OCI-LY7 (cell line): ENCODE measurements at regions not wholly inside any gene's neighbourhood (a gene's known extent, or its start where the extent isn't known, plus 50 kb on each side); places are given as distances from the start of the nearest gene placed in this dataset.

Experiments used
- BruUV-seq: library from RNA; stranded (reverse); fragments of 400-500 nt; replicated peaks from 2 replicates; lab custom pipeline; 2021; lab: Mats Ljungman, UMichigan
- CTCF ChIA-PET: fragments of 300-600 bp; sonication (Branson Sonifier 250); formaldehyde crosslinking; loops from one replicate; lab custom pipeline; 2022; ENCODE audit warnings: antibody characterized with exemption; ENCODE audit not compliant: unreplicated experiment; lab: Charles Lee
- POLR2A ChIA-PET: fragments of 300-600 bp; sonication (Branson Sonifier 250); formaldehyde crosslinking; loops from one replicate; lab custom pipeline; 2022; ENCODE audit warnings: antibody characterized with exemption; lab: Charles Lee
- DNase-seq: peaks from one replicate; pipeline ENCODE4 v3.0.0-alpha.2; 2015; ENCODE audit warnings: low spot score
- H2AFZ ChIP-seq: fragments of 200-600 bp; sonication (generic), shearing (Covaris generic); 2 replicates; pipeline ENCODE4 v1.6.1; 2014; ENCODE audit warnings: mild to moderate bottlenecking, antibody characterized with exemption, low read length, moderate library complexity
- H3K27ac ChIP-seq: fragments of 200-600 bp; sonication (generic); 2 replicates; pipeline ENCODE4 v1.5.1; 2014; ENCODE audit warnings: mixed run types, low read depth, mild to moderate bottlenecking, moderate library complexity, low read length, inconsistent platforms; ENCODE audit not compliant: poor library complexity, severe bottlenecking
- H3K36me3 ChIP-seq: fragments of 200-600 bp; sonication (generic); 2 replicates; pipeline ENCODE4 v1.6.1; 2014; ENCODE audit warnings: mild to moderate bottlenecking, antibody characterized with exemption, low read length, moderate library complexity, mixed read lengths; ENCODE audit not compliant: insufficient read depth
- H3K4me1 ChIP-seq: fragments of 200-600 bp; sonication (generic); 2 replicates; pipeline ENCODE4 v1.5.1; 2014; ENCODE audit warnings: mild to moderate bottlenecking, low read length; ENCODE audit not compliant: insufficient read depth, poor library complexity, severe bottlenecking
- H3K4me2 ChIP-seq: fragments of 200-600 bp; sonication (generic); 2 replicates; pipeline ENCODE4 v1.6.1; 2014; ENCODE audit warnings: mild to moderate bottlenecking, low read length
- H3K4me3 ChIP-seq: fragments of 200-600 bp; sonication (generic); 2 replicates; pipeline ENCODE4 v1.5.1; 2014; ENCODE audit warnings: mild to moderate bottlenecking, low read depth, low read length; ENCODE audit not compliant: poor library complexity, severe bottlenecking
- H3K79me2 ChIP-seq: fragments of 200-600 bp; sonication (generic); 2 replicates; pipeline ENCODE4 v1.6.1; 2016; ENCODE audit warnings: low read depth, mild to moderate bottlenecking, low read length, moderate library complexity, mixed read lengths; ENCODE audit not compliant: insufficient read depth
- H3K9me2 ChIP-seq: fragments of 200-600 bp; sonication (generic); 2 replicates; pipeline ENCODE4 v1.6.1; 2016; ENCODE audit warnings: mild to moderate bottlenecking, low read length, mixed read lengths; ENCODE audit not compliant: insufficient read depth
- H3K9me3 ChIP-seq: fragments of 200-600 bp; sonication (generic); 2 replicates; pipeline ENCODE4 v1.6.1; 2014; ENCODE audit warnings: mild to moderate bottlenecking, mixed run types, low read length, mixed read lengths
- H4K20me1 ChIP-seq: fragments of 200-600 bp; sonication (generic); 2 replicates; pipeline ENCODE4 v1.6.1; 2014; ENCODE audit warnings: mild to moderate bottlenecking, antibody characterized with exemption, low read length, moderate library complexity, mixed read lengths; ENCODE audit not compliant: insufficient read depth
- CTCF ChIP-seq: fragments of 200-600 bp; sonication (generic); conservative IDR thresholded peaks from 2 replicates; pipeline ENCODE4 v1.5.1; 2014; ENCODE audit warnings: mild to moderate bottlenecking, antibody characterized with exemption, low read length, moderate library complexity, mixed read lengths
- EZH2phosphoT487 ChIP-seq: fragments of 200-600 bp; sonication (generic); IDR thresholded peaks from 2 replicates; pipeline ENCODE4 v1.6.1; 2018; ENCODE audit warnings: low read depth, borderline replicate concordance, mild to moderate bottlenecking, mixed run types, antibody characterized with exemption, low read length, moderate library complexity, mixed read lengths
- intact Hi-C: fragments of 100-400 bp; cut with micrococcal nuclease; formaldehyde crosslinking; loops from one replicate; pipeline ENCODE4 v1.10.0; 2022; ENCODE audit not compliant: unreplicated experiment

GRCh38 chr3:84738086-84738485 is 220.7 kb upstream of the CADM2 start:
- Histone ChIP-seq H2AFZ (no peak overlapping the region), H3K27ac (no peak overlapping the region), H4K20me1 (no peaks in the 10 kb centered on the region), H3K4me2 (no peak overlapping the region), H3K36me3 (no peaks in the 10 kb centered on the region), H3K9me3 (no peaks in the 10 kb centered on the region), H3K79me2 (no peaks in the 10 kb centered on the region), H3K4me3 (no peak overlapping the region), H3K9me2 (no peaks in the 10 kb centered on the region), H3K4me1 (no peaks in the 10 kb centered on the region)
- intact Hi-C loops: no loop called here
- TF ChIP-seq EZH2phosphoT487 (no peak), CTCF (no peak)
- DNase-seq: no peak
- ChIA-PET POLR2A (interaction anchor here (0.7 to 1.2 kb wide), 2 partner anchors 13 to 137 kb away, joined by 3 read pairs; no protein-coding TSS in a partner anchor), CTCF (no interaction called here)
- BruUV-seq: no TSS peak

- Histone ChIP-seq H3K4me2 (no peak overlapping the region), H3K9me3 (no peaks in the 10 kb centered on the region), H3K9me2 (no peaks in the 10 kb centered on the region), H2AFZ (no peak overlapping the region), H3K4me1 (no peaks in the 10 kb centered on the region), H3K79me2 (no peaks in the 10 kb centered on the region), H3K4me3 (no peak overlapping the region), H3K36me3 (no peaks in the 10 kb centered on the region), H4K20me1 (no peaks in the 10 kb centered on the region), H3K27ac (no peak overlapping the region)
- no TSS peak for BruUV-seq
- no peak for DNase-seq
- CTCF ChIA-PET: no interaction called here
- intact Hi-C loops: no loop called here
- TF ChIP-seq CTCF (no peak), EZH2phosphoT487 (no peak)
- POLR2A ChIA-PET: interaction anchor here (1.1 kb wide), 1 partner anchor 8 kb away, joined by 3 read pairs; no protein-coding TSS in a partner anchor
Observed at GRCh38 chr3:84742915-84743425, 215.8 kb upstream of the CADM2 start.

DNA sequence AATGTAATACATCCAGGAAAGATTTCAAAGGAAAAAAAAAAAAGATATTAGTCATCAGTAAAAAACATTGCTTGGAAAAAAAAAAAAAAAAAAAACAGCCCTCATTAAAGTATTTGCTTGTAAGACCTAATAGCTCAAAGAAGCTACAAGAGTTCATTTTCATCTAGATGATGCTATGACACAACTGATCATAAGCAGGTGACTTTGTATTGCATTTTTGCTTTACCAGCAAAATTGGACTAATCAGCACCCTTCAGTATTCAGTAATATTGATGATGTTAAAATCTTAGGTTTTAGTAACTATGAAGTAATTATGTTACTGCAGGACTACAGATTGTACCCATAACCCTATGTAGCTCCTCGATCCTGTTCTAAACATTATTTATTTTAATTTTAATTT is 214.7 kb upstream of the CADM2 start:
- DNase-seq: no peak
- ChIA-PET CTCF (no interaction called here), POLR2A (interaction anchor here (0.7 kb wide), 2 partner anchors 46 to 92 kb away, joined by 4 to 6 read pairs; no protein-coding TSS in a partner anchor)
- Histone ChIP-seq H3K27ac (no peak overlapping the region), H3K9me3 (no peaks in the 10 kb centered on the region), H2AFZ (no peak overlapping the region), H3K36me3 (no peaks in the 10 kb centered on the region), H3K79me2 (no peaks in the 10 kb centered on the region), H3K4me3 (no peak overlapping the region), H4K20me1 (no peaks in the 10 kb centered on the region), H3K4me1 (no peaks in the 10 kb centered on the region), H3K9me2 (no peaks in the 10 kb centered on the region), H3K4me2 (no peak overlapping the region)
- no peak for TF ChIP-seq CTCF
- no peak for TF ChIP-seq EZH2phosphoT487
- BruUV-seq: no TSS peak
- intact Hi-C loops: no loop called here
